Activated CD8-positive, alpha-beta memory T cell treated with anti-CD3 and anti-CD28 coated beads for 48 hours (primary cell): ENCODE measurements at regions not wholly inside any gene's neighbourhood (a gene's known extent, or its start where the extent isn't known, plus 50 kb on each side); places are given as distances from the start of the nearest gene placed in this dataset.
"Not testable (repeated sequence)": the region's sequence is repeated elsewhere in the genome, so short reads cannot be mapped to it uniquely, and the experiment has no call there.

Experiments
- DNase-seq, 3 experiments: peaks; one replicate each; pipeline ENCODE4 v3.0.0-alpha.2; 2020; ENCODE audit warnings: low read depth in 2 of 3, low spot score in 2 of 3

DNA sequence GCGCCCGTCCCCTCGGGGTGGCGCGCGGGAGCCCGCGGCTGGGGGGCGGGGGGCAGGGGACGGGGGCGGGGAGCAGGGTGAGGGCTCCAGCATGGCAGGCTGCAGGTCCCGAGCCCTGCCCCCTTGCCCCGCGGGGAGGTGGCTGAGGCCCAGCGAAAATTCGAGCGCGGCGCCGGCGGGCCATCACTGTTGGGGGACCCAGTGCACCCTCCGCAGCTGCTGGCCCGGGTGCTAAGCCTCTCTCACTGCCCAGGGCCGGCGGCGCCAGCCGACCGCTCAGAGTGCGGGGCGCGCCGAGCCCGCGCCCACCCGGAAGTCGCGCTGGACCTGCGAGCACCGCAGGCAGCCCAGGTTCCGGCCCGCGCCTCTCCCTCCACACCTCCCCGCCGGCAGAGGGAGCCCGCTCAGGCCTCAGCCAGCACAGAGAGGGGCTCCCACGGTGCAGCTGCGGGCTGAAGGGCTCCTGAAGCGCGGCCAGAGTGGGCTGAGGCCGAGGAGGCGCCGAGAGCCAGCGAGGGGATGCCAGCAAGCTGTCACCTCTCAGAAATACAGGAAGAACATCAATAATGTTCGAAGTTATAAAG lies 290.8 kb upstream of the PRSS16 start:
- DNase-seq = peak; percentile 52 to 74 (median 58)

DNA sequence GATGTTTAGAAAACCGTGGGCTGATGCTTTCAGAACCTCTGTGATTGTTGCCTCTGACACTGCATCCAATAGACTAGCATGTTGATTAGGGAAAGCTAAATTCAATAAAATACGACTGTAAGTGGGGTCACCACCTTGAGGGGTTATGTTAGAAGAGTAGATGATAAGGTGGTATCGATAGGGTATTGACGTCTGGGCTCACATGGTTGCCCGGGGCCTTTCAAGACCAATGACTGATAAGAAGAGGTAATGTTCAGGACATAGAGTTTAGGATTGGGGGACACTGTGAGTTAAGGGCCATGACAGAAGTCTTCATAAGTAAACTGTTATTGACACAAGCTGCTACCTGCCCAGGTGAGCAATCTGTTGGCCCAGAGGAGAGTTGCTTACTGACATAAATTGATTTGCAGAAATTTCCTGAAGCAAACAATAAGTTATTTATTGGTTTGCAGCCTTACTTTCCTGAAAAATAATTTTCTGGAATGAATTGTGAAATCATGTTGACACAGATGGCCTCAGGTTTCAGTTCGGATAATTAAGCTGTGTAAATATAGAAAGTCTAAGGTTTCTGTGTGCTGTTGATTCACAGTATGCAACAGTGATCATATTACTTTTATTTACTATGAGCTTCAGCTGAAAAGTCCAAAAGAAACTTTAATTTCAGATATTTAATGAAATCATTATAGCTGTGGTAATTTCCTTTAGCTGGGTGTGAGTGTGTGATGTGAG lies 289.9 kb upstream of the PRSS16 start:
- not testable (repeated sequence) for DNase-seq

DNA sequence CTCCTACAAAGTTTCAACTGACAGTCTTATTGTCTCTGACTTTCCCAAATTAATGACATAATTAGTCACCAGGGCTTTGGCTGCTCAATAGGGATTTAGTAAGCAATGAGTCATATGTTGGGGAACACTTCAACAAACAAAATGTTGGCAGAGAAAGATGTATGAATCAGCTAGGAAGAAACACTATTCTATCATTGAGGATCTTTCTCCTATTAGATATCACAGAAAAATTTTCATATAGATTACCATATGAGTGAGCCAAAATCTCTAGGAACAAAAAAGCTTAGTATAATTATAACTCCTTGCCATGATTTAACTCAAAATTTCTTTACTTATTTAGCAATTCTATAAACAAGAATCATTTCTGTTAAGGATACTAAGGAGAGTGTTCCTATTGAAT lies 286.3 kb upstream of the PRSS16 start:
- DNase-seq = not testable (repeated sequence)

DNA sequence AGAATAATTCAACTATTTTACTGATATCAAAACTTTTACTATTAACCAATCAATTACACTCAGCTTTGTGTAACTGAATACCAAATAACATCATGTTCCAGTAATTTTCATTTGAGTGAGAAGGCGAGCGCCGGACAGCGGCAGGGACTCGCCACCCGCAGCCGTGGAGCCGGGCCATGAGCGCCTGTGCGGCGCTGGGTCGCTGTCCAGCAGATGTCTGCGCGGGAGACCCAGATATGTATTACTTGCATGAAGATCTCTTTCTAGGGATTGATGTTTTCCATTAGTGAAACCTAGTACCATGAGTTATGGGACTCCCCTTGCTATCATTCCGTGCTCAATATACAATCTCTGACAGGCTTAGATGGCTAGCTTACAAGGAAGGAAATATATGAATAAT lies 245.1 kb upstream of the PRSS16 start:
- no peak for DNase-seq

DNA sequence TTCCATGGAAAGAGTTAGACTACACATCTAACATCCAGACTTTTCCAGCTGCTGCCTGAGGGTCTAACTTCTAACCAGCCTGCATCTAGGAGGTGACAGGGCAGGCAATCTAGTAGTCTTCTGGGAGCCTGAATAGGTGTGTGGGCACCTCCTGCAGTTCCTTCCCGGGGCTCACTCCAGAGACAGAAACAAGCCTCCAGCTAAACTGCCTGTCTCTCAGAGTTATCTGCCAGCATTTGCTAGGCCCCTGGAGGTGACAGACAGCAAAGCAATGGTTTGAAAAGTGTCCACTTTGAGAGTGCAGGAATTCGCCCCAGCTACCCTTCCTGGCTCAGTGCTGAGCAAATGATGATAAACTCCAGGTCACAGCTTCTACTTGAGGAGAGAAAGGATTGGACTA lies 240.5 kb upstream of the PRSS16 start:
- DNase-seq = no peak

DNA sequence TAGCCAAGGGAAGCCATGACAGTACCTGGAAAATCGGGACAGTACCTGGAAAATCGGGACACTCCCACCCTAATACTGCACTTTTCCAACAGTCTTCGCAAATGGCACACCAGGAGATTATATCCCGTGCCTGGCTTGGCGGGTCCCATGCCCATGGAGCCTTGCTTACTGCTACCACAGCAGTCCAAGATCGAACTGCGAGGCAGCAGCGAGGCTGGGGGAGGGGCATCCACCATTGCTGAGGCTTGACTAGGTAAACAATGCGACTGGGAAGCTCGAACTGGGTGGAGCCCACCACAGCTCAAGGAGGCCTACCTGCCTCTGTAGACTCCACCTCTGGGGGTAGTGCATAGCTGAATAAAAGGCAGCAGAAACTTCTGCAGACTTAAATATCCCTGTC lies 238.9 kb upstream of the PRSS16 start:
- not testable (repeated sequence) for DNase-seq

DNA sequence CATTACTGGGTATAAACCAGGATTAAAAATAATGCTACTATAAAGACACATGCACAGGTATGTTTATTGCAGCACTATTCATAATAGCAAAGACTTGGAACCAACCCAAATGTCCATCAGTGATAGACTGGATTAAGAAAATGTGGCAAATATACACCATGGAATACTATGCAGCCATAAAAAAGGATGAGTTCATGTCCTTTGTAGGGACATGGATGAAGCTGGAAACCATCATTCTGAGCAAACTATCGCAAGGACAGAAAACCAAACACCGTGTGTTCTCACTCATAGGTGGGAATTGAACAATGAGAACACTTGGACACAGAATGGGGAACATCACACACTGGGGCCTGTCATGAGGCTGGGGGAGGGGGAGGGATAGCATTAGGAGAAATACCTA lies 233.4 kb upstream of the PRSS16 start:
- not testable (repeated sequence) for DNase-seq

DNA sequence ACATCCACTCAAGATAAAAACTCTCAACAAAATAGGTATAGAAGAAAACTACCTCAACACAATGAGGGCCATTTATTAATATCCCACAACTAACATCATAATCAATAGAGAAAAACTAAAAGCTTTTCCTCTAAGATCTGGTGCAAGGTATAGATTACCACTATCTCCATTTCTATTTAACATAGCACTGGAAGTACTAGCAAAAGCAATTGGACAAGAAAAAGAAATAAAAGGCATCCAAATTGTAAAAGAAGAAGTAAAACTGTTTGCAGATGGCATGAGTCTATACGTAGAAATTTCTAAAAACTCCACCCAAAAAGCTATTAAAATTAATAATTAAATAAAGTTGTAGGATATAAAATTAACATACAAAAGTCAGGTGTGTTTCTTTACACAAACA lies 230.8 kb upstream of the PRSS16 start:
- no peak for DNase-seq

DNA sequence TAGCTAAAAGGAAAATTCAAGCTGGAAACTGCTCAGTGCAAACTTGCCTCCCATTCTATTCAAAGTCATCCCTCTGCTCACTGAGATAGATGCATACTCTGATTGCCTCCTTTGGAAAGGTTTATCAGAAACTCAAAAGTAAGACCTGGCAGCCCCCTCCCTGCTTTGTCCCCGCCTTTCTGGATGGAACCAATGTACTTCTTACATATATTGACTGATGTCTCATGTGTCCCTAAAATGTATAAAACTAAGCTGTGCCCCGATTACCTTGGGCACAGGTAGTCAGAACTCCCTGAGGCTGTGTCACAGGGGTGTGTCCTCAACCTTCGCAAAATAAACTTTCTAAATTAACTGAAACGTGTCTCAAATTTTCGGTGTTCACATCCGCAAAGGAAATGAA lies 229.1 kb upstream of the PRSS16 start:
- DNase-seq = not testable (repeated sequence)

DNA sequence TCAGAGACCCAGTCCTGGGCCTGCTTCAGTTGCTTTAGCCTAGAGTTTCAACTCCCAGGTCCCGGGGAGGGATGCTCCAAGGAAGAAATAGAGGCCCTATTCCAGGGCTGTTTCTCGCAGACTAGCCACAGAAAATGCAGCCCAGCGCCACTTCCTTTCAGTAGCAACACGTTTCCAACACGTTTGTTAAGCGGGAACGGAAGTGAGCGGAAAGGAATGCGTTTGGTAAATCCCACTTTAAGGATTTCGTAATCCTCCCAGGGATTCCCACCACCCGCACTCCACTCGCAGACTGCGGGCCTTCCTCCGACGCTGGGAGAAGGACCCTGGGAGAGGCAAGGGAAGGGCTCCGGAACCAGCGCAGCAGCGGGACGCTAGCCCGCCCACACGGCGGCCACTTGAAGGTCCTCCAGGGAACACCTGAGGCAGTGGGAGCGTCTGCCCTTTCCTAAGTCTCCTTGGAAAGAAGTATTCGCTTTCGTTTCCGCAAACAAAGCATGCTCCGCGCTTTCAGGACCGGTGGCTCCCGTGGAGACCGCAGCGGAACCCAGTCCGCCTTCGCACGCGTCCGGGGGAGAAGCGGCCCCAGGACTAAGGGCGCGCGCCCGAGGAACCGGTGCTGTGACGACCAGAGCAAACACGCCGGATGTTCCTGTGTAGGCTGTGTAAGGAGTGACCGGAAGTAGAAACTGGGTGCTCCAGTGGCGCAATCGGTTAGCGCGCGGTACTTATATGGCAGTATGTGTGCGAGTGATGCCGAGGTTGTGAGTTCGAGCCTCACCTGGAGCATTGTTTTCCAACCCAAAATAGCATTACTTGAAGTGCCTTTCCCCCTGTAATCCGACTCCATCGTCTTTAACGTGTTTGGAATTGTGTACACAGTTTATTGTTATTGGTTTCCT lies 227.6 kb upstream of the PRSS16 start:
- peak; percentile 49 to 61 (median 51) for DNase-seq

DNA sequence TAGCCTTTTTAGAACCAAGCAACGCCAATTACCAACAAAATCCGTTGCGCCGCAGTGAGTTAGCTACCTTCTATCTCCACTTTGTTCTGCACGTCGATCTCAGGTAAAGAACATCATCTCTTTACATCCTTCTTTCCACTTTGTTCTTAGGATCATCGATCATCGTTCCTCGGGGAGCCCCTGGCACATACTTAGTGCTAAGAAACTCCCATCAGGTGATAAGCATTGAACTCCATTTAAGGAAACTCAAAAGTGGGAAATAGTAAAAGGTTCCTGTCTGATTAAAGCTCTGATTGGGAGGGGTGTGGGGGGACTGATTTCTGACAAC lies 227.0 kb upstream of the PRSS16 start:
- no peak for DNase-seq

DNA sequence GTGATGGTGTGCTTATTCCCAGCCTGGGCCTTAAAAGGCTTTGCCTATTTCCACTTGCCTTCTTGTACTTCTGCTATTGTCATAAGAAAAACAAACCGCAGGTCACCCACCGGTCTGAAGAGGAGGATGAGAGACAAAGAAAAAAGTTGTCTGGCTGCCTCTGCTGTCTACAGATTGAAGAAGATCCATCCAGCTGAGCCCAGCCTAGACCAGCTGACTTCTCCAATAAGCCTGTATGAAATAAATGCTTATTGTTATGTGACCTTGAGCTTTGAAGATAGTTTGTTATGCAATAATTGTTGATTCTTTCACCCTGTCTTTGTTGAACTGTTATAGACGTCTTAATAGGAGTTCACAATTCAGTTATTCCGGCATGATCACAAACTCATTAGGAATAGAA lies 223.8 kb upstream of the PRSS16 start:
- DNase-seq = no peak

DNA sequence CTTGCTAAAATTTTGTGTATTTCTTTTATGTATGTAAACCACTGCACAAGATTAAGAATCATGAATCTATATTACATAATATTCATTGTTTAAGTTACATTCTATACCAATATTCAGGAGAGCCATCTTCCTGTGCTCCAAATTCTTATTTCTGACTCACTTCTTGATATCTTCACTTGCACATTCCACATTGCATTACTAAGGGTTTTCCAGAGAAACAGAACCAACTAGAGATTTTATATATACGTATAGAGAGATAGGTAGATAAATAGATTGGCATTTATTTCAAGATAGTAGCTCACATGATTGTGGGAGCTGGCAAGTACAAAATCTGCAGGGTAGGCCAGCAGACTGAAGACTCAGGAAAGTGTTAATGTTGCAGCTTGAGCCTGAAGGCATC lies 222.2 kb upstream of the PRSS16 start:
- DNase-seq = no peak

DNA sequence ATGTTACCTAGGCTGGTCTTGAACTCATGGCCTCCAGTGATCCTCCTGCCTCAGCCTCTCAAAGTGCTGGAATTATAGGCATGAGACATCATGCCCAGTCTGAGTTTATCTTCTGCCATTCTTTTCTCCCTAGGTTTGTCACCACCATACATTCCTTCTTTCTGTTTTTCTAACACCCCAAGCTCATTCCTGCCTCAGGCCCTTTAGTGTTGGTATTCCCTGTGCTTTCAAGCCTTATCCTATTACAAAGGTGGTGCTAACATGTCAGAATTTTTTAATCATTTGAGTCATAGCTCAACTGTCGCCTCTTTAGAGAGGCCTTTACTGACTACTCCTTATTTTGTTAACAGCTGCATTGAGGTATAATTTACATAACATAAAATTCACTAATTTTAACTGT lies 221.1 kb upstream of the PRSS16 start:
- DNase-seq = no peak

DNA sequence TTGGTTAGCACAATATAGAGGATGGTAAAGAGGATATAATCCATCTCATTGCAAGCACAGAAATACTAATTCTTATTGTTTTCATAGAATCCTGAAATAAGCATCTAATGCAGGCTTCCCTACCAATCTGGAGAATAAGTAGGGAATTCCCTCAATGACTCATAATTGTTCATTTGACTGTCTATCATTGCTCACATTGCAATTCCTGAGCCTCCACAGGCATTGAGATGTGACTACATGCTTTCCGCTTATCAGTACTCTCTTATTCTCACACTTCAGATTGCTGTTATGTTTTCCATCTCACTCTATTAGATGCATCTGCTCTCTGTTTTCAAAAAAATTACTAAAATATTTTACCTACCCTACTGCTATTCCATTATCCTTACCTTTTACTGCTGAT lies 216.2 kb upstream of the PRSS16 start:
- DNase-seq = no peak

DNA sequence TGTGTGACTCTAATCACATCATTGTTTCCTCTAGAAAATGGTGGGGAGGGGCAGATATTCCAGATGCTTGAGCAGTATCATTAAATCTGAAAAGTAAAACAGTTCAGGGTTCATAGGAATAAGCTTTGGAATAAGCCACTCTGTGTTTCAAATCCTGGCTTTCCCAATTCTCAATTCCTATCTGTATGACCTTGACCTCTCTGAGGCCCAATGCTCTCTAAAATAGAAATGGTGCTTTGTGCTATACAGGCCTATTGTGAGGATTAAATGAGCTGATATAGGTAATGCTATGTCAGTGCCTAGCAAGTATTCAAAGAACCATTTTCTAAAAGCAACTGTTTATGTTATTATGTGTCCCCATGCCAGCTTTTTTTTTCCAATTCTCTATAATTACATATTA lies 209.0 kb upstream of the PRSS16 start:
- DNase-seq = no peak

DNA sequence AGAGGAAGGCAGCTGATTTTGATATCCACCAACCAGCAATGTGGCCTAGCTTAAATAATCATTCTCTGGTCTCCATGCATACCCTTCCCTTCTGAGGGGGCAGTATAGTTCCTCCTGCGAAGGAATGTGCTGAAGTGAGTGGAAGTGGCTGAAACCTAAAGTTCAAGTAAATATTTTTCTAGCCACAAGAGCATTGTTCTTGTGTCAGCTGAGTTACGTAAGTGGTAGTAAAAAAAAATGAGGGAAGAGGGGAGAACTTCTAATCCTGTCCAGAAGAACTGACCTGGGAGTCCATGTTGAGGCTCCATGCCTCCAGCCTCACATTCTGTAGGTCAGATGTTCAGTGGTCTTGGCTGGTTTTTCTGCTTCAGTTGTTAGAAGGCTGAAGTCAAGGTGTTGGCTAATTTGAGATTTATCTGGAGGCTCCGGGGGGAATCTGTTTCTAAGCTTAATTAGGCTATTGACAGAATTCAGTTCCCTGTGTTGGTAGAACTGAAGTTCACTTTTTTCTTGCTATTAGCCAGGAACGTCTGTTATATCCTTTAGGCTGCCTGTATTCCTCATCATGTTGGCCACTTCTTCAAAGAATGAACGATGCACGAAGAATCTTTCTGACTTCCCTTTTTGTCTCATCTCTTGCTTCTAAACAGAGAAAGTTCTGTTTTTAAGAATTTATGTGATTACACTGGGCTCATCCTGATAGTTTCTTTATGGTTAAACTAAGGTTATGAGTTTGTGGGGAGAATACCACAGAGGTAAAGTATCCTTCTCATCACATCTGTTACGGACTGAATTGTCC lies 207.1 kb upstream of the PRSS16 start:
- no peak for DNase-seq

DNA sequence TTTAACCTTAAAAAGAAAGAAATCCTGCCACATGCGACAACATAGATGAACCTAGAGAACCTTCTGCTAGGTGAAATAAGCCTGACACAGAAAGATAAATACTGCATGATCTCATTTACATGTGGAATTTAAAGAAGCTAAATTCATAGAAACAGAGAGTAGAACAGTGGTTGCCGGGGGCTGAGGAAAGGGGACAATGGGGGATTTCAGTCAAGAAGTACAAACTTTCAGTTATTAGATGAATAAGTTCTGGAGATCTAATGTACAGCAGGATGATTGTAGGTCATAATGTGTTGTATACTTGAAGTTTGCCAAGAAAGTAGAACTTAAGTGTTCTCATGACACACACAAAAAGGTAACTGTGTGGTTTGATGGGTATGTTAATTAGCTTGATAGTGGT lies 204.3 kb upstream of the PRSS16 start:
- DNase-seq = no peak

DNA sequence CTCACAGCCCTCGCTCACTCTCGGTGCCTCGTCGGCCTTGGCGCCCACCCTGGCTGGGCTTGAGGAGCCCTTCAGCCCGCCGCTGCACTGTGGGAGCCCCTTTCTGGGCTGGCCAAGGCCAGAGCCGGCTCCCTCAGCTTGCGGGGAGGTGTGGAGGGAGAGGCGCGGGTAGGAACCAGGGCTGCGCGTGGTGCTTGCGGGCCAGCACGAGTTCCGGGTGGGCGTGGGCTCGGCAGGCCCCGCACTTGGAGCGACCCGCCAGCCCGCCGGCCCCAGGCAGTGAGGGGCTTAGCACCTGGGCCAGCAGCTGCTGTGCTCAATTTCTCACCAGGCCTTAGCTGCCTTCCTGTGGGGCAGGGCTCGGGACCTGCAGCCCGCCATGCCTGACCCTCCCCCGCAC lies 202.4 kb upstream of the PRSS16 start:
- DNase-seq = not testable (repeated sequence)

DNA sequence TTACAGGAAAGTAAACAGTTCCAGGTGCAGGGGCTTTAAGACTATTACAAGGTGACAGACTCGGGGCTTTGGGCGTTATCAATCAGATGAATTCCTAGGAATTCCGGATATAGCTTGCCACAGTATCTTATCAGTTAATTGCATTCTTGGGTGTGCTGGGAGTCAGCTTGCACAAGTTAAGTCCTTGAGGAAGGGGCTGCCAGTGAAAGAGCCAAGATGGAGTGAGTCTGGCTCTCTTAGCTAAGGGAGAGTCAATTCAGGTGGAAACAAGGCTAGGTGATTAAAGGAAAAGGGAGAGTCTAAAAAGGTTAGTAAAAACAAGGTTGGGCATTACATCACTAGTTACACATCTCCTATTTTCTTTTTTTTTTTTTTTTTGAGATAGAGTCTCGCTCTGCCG lies 199.8 kb upstream of the PRSS16 start:
- not testable (repeated sequence) for DNase-seq
